ENCODE measurements at regions not wholly inside any gene's neighbourhood (a gene's known extent, or its start where the extent isn't known, plus 50 kb on each side); places are given as distances from the start of the nearest gene placed in this dataset.

GRCh38 chr20:7609251-7609650, 331.0 kb downstream of the HAO1 start:
- TF ChIP-seq, protein P1, sequence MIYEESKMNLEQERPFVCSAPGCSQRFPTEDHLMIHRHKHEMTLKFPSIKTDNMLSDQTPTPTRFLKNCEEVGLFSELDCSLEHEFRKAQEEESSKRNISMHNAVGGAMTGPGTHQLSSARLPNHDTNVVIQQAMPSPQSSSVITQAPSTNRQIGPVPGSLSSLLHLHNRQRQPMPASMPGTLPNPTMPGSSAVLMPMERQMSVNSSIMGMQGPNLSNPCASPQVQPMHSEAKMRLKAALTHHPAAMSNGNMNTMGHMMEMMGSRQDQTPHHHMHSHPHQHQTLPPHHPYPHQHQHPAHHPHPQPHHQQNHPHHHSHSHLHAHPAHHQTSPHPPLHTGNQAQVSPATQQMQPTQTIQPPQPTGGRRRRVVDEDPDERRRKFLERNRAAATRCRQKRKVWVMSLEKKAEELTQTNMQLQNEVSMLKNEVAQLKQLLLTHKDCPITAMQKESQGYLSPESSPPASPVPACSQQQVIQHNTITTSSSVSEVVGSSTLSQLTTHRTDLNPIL (CRISPR knock-in tag; IDR thresholded peaks at IDR 0.05; ENCODE audit: low read depth): no peak
- no peak for TF ChIP-seq ZNF565 (CRISPR knock-in tag; conservative IDR thresholded peaks at IDR 0.05; ENCODE audit: low read depth)
- TF ChIP-seq BACH2 (CRISPR knock-in tag; IDR thresholded peaks at IDR 0.05; ENCODE audit: borderline replicate concordance): no peak
- TF ChIP-seq ZNF8 (CRISPR knock-in tag; IDR thresholded peaks at IDR 0.05): no peak
- TF ChIP-seq OSR1 (CRISPR knock-in tag; IDR thresholded peaks at IDR 0.05): no peak
- TF ChIP-seq, protein P2, sequence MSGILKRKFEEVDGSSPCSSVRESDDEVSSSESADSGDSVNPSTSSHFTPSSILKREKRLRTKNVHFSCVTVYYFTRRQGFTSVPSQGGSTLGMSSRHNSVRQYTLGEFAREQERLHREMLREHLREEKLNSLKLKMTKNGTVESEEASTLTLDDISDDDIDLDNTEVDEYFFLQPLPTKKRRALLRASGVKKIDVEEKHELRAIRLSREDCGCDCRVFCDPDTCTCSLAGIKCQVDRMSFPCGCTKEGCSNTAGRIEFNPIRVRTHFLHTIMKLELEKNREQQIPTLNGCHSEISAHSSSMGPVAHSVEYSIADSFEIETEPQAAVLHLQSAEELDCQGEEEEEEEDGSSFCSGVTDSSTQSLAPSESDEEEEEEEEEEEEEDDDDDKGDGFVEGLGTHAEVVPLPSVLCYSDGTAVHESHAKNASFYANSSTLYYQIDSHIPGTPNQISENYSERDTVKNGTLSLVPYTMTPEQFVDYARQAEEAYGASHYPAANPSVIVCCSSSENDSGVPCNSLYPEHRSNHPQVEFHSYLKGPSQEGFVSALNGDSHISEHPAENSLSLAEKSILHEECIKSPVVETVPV (CRISPR knock-in tag; IDR thresholded peaks at IDR 0.05): no peak
- no peak for TF ChIP-seq ARNTL (CRISPR knock-in tag; IDR thresholded peaks at IDR 0.05; ENCODE audit: borderline replicate concordance, low read depth)
- TF ChIP-seq, protein P3, sequence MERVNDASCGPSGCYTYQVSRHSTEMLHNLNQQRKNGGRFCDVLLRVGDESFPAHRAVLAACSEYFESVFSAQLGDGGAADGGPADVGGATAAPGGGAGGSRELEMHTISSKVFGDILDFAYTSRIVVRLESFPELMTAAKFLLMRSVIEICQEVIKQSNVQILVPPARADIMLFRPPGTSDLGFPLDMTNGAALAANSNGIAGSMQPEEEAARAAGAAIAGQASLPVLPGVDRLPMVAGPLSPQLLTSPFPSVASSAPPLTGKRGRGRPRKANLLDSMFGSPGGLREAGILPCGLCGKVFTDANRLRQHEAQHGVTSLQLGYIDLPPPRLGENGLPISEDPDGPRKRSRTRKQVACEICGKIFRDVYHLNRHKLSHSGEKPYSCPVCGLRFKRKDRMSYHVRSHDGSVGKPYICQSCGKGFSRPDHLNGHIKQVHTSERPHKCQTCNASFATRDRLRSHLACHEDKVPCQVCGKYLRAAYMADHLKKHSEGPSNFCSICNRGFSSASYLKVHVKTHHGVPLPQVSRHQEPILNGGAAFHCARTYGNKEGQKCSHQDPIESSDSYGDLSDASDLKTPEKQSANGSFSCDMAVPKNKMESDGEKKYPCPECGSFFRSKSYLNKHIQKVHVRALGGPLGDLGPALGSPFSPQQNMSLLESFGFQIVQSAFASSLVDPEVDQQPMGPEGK (CRISPR knock-in tag; IDR thresholded peaks at IDR 0.05; ENCODE audit: borderline replicate concordance): no peak
- TF ChIP-seq ZC3H10 (CRISPR knock-in tag; IDR thresholded peaks at IDR 0.05): no peak
- no peak for TF ChIP-seq ZFP30 (CRISPR knock-in tag; IDR thresholded peaks at IDR 0.05)
- TF ChIP-seq ZNF70 (CRISPR knock-in tag; IDR thresholded peaks at IDR 0.05): no peak

All from SK-N-SH treated with all-trans-retinoic acid at 6 μM for 48 hours (cell line).